Esophagus squamous epithelium (tissue), 5 donors: ENCODE measurements at regions not wholly inside any gene's neighbourhood (a gene's known extent, or its start where the extent isn't known, plus 50 kb on each side); places are given as distances from the start of the nearest gene placed in this dataset.

ENCODE experiments used
- DNase-seq: peaks from one replicate; lab custom pipeline; 2025; lab: John Stamatoyannopoulos, UW
- H3K27ac ChIP-seq, 4 donors: fragments of 200-600 bp; sonication (generic); one replicate each; pipeline ENCODE4 v1.5.1; 2016 to 2019; ENCODE audit warnings: mild to moderate bottlenecking in 1 of 4
- H3K27me3 ChIP-seq, 4 donors: fragments of 200-600 bp; sonication (generic); 1 replicate in 3 of 4; 2 replicates in 1 of 4; pipeline versions ENCODE4 v1.5.1 to v1.6.0; 2017 to 2021; ENCODE audit warnings: antibody characterized with exemption in 1 of 4
- H3K36me3 ChIP-seq, 3 donors: fragments of 200-600 bp; sonication (generic); one replicate each; pipeline ENCODE4 v1.5.1; 2016 to 2019
- H3K4me1 ChIP-seq, 3 donors: fragments of 200-600 bp; sonication (generic); one replicate each; pipeline ENCODE4 v1.5.1; 2017 to 2019
- H3K4me3 ChIP-seq, 4 donors: fragments of 200-600 bp; sonication (generic); 1 replicate in 3 of 4; 2 replicates in 1 of 4; pipeline ENCODE4 v1.5.1; 2016 to 2019; ENCODE audit warnings: mild to moderate bottlenecking in 2 of 4, moderate library complexity in 1 of 4
- H3K9me3 ChIP-seq, 3 donors: fragments of 200-600 bp; sonication (generic); one replicate each; pipeline ENCODE4 v1.5.1; 2016 to 2019
- POLR2A ChIP-seq, 4 donors: fragments of 450-650 bp; IDR thresholded peaks; one replicate each; pipeline ENCODE4 v1.6.1; 2017; ENCODE audit warnings: antibody characterized with exemption in 4 of 4, mild to moderate bottlenecking in 4 of 4, moderate library complexity in 3 of 4
- WGBS, 2 donors: methylation state at CpG; one replicate each; pipeline ENCODE4 v1.1.5; 2018; 5-methylcytosine and 5-hydroxymethylcytosine counted together
- intact Hi-C: fragments of 100-400 bp; cut with DNase I; formaldehyde crosslinking; loops from one replicate; pipeline ENCODE4 v1.15.0; 2022
- TF ChIP-seq, protein P1 (sequence below), 6 experiments: fragments of 450-650 bp in 4 of 6; fragments of 200-600 bp in 2 of 6; sonication (generic) in 2 of 6; IDR thresholded peaks; one replicate each; pipeline ENCODE4 v1.5.1; 2016 to 2019; ENCODE audit warnings: antibody characterized with exemption in 6 of 6, mild to moderate bottlenecking in 4 of 6, moderate library complexity in 4 of 6
- donor health status: DM: yes; HTN: yes; CAD: no.

DNA sequence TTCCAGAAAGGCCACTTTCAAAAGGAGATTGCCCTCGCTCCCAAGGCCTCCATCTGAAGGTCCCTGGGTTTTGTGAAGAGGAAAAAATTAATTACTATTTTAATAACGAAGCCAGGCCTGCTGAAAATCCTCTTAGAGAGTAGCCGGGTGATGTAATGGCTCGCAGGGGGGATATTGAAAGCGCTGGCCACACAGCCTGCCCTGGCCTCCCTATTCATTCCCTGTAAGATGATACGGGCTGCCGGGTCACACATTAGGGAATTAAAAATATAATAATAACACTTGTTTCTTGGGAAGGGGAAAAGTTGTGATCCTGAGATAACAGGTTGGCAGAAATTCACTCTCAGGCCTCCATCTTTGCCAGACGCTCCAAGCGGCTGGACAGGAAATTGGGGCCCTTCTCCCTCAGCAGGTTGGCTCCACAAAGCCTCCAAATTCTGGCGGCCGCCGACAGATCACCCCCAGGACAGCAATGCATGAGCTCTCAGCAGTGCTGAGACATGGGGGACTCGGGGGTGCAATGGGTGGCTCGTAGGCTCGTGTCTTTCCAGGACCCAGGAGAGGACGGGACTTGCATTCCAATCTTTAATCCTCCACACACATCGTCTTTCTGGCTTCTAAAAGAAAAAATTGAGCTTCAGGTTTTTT lies 299.9 kb upstream of the SALL3 start:
- H3K36me3 ChIP-seq = no peaks in the 10 kb centered on the region
- no peaks in the 10 kb centered on the region for H3K9me3 ChIP-seq
- no peak overlapping the region for H3K27ac ChIP-seq
- no peaks in the 10 kb centered on the region for H3K4me1 ChIP-seq
- no peak overlapping the region for H3K4me3 ChIP-seq
- intact Hi-C loops = no loop called here
- 79% methylated on average over 17 of the region's 17 CpGs for WGBS, 2 donors
- H3K27me3 ChIP-seq = no peaks in the 10 kb centered on the region
- DNase-seq = no peak
- TF ChIP-seq, protein P1, sequence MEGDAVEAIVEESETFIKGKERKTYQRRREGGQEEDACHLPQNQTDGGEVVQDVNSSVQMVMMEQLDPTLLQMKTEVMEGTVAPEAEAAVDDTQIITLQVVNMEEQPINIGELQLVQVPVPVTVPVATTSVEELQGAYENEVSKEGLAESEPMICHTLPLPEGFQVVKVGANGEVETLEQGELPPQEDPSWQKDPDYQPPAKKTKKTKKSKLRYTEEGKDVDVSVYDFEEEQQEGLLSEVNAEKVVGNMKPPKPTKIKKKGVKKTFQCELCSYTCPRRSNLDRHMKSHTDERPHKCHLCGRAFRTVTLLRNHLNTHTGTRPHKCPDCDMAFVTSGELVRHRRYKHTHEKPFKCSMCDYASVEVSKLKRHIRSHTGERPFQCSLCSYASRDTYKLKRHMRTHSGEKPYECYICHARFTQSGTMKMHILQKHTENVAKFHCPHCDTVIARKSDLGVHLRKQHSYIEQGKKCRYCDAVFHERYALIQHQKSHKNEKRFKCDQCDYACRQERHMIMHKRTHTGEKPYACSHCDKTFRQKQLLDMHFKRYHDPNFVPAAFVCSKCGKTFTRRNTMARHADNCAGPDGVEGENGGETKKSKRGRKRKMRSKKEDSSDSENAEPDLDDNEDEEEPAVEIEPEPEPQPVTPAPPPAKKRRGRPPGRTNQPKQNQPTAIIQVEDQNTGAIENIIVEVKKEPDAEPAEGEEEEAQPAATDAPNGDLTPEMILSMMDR (IDR thresholded peaks at IDR 0.05) = no peak
- no peak for TF ChIP-seq POLR2A (IDR thresholded peaks at IDR 0.05)

DNA sequence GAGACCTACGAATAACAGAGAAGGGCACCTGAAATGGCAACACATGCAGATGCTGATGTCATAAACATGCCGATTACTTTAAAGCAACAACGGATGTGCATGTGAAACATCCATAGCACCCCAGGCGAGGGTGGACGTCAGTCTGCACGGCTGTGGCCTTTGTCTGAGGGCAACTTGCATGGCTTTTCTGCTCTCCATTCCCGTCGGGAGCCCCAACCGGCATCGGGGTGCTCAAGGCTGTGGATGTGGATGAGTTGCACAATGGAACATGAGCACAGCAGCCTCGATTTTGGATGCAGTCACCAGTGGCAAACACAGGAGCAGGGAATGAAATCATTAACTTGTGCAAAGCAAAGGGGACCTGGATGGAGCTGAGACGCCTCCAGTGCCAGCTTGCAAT lies 298.2 kb upstream of the SALL3 start:
- intact Hi-C loops = no loop called here

DNA sequence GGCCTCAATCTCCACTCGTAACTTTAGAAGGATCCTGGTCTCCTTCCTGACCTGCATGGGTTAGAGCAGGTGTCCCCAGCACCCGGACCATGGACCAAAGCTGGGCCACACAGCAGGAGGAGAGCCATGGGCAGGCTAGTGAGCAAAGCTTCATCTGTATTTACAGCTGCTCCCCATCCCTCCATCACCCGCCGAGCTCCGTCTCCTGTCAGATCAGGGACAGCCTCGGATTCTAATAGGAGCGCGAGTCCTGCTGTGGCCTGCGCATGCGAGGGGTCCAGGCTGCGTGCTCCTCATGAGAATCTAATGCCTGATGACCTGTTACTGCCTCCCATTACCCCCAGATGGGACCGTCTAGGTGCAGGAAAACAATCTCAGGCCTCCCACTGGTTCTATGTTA lies 297.7 kb upstream of the SALL3 start:
- DNase-seq = no peak
- TF ChIP-seq, protein P1 (IDR thresholded peaks at IDR 0.05) = no peak
- TF ChIP-seq POLR2A (IDR thresholded peaks at IDR 0.05) = no peak
- Histone ChIP-seq H3K4me1 (no peaks in the 10 kb centered on the region), H3K27me3 (no peaks in the 10 kb centered on the region), H3K4me3 (no peak overlapping the region), H3K9me3 (no peaks in the 10 kb centered on the region), H3K27ac (no peak overlapping the region), H3K36me3 (no peaks in the 10 kb centered on the region)
- intact Hi-C loops = no loop called here
- 90% methylated on average over 11 of the region's 12 CpGs for WGBS, 2 donors

More for the DNA sequence above, 298.2 kb upstream of the SALL3 start:
- no peaks in the 10 kb centered on the region for H3K36me3 ChIP-seq
- no peak overlapping the region for H3K4me3 ChIP-seq
- TF ChIP-seq POLR2A (IDR thresholded peaks at IDR 0.05) = no peak
- TF ChIP-seq, protein P1 (IDR thresholded peaks at IDR 0.05) = no peak
- H3K9me3 ChIP-seq = no peaks in the 10 kb centered on the region
- 79 to 87% methylated on average over 12 of the region's 12 CpGs for WGBS, 2 donors
- H3K27ac ChIP-seq = no peak overlapping the region
- H3K27me3 ChIP-seq = no peaks in the 10 kb centered on the region
- DNase-seq = no peak
- H3K4me1 ChIP-seq = no peaks in the 10 kb centered on the region

DNA sequence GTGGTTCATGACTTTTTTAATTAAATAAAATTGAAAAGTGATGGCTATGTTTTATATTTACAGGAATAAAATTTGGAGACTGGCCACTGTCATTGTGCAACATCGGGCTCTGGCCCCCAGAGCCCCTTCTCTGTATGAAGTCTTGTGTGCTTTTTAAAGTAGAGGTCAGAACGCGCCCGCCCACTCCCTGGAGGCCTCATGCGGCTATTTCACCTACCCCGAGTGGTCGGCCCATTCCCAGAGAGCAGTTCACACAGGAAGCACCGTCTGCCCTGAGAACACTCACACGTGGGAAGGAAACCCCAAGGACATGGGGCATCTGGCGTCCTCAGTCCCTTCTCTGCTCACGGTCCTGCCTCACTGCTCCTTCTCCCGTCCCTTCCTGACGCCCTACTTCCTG lies 296.9 kb upstream of the SALL3 start:
- no peaks in the 10 kb centered on the region for H3K36me3 ChIP-seq
- no peaks in the 10 kb centered on the region for H3K4me1 ChIP-seq
- H3K27ac ChIP-seq = no peak overlapping the region
- WGBS, 2 donors = 69 to 80% methylated on average over 10 to 13 of the region's 13 CpGs
- intact Hi-C loops = no loop called here
- H3K27me3 ChIP-seq = no peaks in the 10 kb centered on the region
- TF ChIP-seq POLR2A (IDR thresholded peaks at IDR 0.05) = no peak
- TF ChIP-seq, protein P1 (IDR thresholded peaks at IDR 0.05) = no peak
- H3K4me3 ChIP-seq = no peak overlapping the region
- no peaks in the 10 kb centered on the region for H3K9me3 ChIP-seq
- DNase-seq = no peak

DNA sequence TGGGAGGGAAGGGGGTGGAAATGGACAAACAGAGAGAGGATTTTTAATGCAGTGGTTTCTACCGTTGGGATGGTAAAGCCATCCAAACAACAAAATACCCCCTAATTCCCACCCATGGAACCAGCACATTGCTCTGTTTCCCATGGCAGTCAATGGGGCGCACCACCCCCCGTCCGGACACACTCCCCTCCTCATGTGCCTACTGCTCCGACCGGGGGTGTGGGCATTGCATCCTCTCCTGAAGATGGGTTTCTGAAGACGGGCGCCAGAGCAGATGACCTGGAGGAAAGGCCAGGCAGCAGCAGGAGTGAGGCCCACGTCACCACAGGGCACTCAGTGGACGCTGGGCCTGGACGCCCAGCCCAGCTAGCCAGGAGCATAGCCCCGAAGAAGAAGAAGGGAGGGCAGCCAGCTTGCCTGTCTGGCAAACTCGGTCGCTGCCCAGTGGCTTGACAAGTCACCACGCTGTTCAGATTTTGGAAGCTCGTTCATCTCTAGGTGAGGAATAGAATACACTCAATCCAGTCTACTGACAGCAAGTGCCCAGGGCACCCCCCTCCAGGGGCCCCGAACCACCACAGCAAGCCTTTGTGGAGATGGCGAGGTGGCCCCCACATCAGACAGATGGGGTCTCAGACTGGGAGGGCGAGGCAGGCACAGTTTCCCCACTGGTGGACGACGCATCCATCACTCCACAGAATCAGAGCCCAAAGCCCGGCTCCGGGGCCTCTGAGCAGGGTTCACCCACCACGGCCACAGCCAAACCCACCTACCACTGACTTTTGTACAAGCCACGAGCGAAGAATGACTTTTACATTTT lies 296.2 kb upstream of the SALL3 start:
- H3K4me3 ChIP-seq = no peak overlapping the region
- H3K27ac ChIP-seq = no peak overlapping the region
- H3K27me3 ChIP-seq = no peaks in the 10 kb centered on the region
- no peaks in the 10 kb centered on the region for H3K9me3 ChIP-seq
- intact Hi-C loops = no loop called here
- H3K4me1 ChIP-seq = no peaks in the 10 kb centered on the region
- WGBS, 2 donors = 67 to 82% methylated on average over 10 to 11 of the region's 26 CpGs
- no peaks in the 10 kb centered on the region for H3K36me3 ChIP-seq
- no peak for TF ChIP-seq POLR2A (IDR thresholded peaks at IDR 0.05)
- TF ChIP-seq, protein P1 (IDR thresholded peaks at IDR 0.05) = no peak
- no peak for DNase-seq
